Hepatocyte (in vitro differentiated cells): ENCODE measurements at regions not wholly inside any gene's neighbourhood (a gene's known extent, or its start where the extent isn't known, plus 50 kb on each side); places are given as distances from the start of the nearest gene placed in this dataset.

Source experiments
- EZH2 ChIP-seq: fragments of 200-600 bp; sonication (generic); IDR thresholded peaks from 2 replicates; pipeline ENCODE4 v1.6.1; 2016; ENCODE audit warnings: antibody characterized with exemption, mild to moderate bottlenecking, borderline replicate concordance
- TF ChIP-seq, protein P1 (sequence below): fragments of 200-600 bp; sonication (generic); IDR thresholded peaks from 2 replicates; pipeline ENCODE4 v1.5.1; 2016; ENCODE audit warnings: antibody characterized with exemption, mild to moderate bottlenecking; ENCODE audit not compliant: poor library complexity

DNA sequence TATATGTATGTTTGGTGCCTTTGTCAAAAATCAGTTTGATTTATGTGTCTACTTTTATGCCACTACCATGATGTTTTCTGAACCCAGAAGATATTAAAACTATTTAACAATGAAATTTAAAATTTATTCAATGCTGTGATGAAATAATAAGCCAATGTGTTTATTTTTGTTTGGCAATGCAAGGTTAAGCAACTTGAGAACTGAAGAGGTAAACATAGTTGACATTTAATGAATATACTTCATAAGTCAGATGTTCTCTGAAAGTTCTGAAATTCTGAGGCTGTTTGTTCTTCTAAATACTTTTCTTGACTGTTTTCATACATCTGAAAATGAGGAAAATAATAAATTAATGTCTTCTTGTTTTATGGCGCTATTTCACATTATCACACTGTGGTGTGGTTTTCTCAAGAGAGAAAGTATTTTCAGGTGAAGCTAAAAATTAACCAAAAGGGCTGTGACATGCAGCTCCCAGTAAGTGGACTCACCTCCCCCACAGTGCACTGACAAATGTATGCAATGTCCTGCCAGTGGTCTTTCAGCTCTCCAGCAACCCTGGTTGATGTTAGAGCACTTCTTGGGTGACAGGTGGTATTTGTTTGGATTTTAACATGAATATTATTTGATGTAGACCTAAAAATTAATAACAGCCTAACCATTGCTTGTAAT is 863.6 kb upstream of the SALL3 start:
- TF ChIP-seq, protein P1, sequence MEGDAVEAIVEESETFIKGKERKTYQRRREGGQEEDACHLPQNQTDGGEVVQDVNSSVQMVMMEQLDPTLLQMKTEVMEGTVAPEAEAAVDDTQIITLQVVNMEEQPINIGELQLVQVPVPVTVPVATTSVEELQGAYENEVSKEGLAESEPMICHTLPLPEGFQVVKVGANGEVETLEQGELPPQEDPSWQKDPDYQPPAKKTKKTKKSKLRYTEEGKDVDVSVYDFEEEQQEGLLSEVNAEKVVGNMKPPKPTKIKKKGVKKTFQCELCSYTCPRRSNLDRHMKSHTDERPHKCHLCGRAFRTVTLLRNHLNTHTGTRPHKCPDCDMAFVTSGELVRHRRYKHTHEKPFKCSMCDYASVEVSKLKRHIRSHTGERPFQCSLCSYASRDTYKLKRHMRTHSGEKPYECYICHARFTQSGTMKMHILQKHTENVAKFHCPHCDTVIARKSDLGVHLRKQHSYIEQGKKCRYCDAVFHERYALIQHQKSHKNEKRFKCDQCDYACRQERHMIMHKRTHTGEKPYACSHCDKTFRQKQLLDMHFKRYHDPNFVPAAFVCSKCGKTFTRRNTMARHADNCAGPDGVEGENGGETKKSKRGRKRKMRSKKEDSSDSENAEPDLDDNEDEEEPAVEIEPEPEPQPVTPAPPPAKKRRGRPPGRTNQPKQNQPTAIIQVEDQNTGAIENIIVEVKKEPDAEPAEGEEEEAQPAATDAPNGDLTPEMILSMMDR = no peak
- no peak for TF ChIP-seq EZH2
